A549 (cell line): ENCODE measurements at regions not wholly inside any gene's neighbourhood (a gene's known extent, or its start where the extent isn't known, plus 50 kb on each side); places are given as distances from the start of the nearest gene placed in this dataset.

Source experiments
- ATAC-seq, 2 experiments: fragments of 200-7000 bp in 1 of 2; fragments of >200 bp in 1 of 2; cut with Nextera tagmentation in 1 of 2; cut with Tn5 transposase in 1 of 2; 3 replicates each; pipeline versions ENCODE4 v1.8.0 to v1.9.1; 2018 to 2020; ENCODE audit warnings: mild to moderate bottlenecking in 1 of 2, moderate library complexity in 1 of 2
- CTCF ChIA-PET: fragments of 300-600 bp; sonication (Branson Sonifier 250); formaldehyde crosslinking; extraction: SDS; loops from one replicate; lab custom pipeline; 2021; ENCODE audit warnings: antibody characterized with exemption, inconsistent platforms; lab: Yijun Ruan, JAX
- POLR2A ChIA-PET: fragments of 350-600 bp; formaldehyde crosslinking; extraction: SDS; loops from one replicate; lab custom pipeline; 2021; ENCODE audit warnings: antibody characterized with exemption, inconsistent platforms; lab: Yijun Ruan, JAX
- DNase-seq, 2 experiments: peaks; one replicate each; pipeline versions ENCODE4 v3.0.0 to v3.0.0-alpha.2; 2011 to 2016; ENCODE audit warnings: low read depth in 1 of 2, low spot score in 1 of 2
- FAIRE-seq: peaks from 2 replicates; lab custom pipeline; 2011; peaks lifted over from hg19 to GRCh38; lab: Jason Lieb, UNC
- H3K27ac ChIP-seq, 2 experiments: fragments of >200 bp; sonication (Bioruptor Twin); formaldehyde crosslinking; 3 replicates each; pipeline ENCODE4 v1.5.1; 2016 to 2017
- H3K4me1 ChIP-seq: fragments of >200 bp; sonication (Bioruptor Twin); formaldehyde crosslinking; 3 replicates; pipeline ENCODE4 v1.6.1; 2016
- H3K4me2 ChIP-seq: fragments of >200 bp; sonication (Bioruptor Twin); formaldehyde crosslinking; 3 replicates; pipeline ENCODE4 v1.6.1; 2016
- H3K4me3 ChIP-seq: fragments of >200 bp; sonication (Bioruptor Twin); formaldehyde crosslinking; 3 replicates; pipeline ENCODE4 v1.5.1; 2016
- H3K9me3 ChIP-seq: fragments of >200 bp; sonication (Bioruptor Twin); formaldehyde crosslinking; 3 replicates; pipeline ENCODE4 v1.6.1; 2016
- CHD2 ChIP-seq: fragments of 150-350 bp; IDR thresholded peaks from 2 replicates; pipeline ENCODE4 v1.6.1; 2014; ENCODE audit warnings: low read length; ENCODE audit not compliant: partially characterized antibody
- EHF ChIP-seq: fragments of 250-450 bp; sonication (Bioruptor Pico); IDR thresholded peaks from 2 replicates; pipeline ENCODE4 v1.5.0; 2020; ENCODE audit warnings: mild to moderate bottlenecking
- EP300 ChIP-seq, 2 experiments: fragments of >200 bp; sonication (Bioruptor Twin); formaldehyde crosslinking; IDR thresholded peaks; 2 replicates in 1 of 2; 3 replicates in 1 of 2; pipeline ENCODE4 v1.6.1; 2016 to 2017
- ESRRA ChIP-seq: fragments of 150-350 bp; IDR thresholded peaks from 2 replicates; pipeline ENCODE4 v1.6.1; 2014; ENCODE audit warnings: mild to moderate bottlenecking, low read length, borderline replicate concordance
- FOSB ChIP-seq: fragments of 250-450 bp; sonication (Bioruptor Pico); IDR thresholded peaks from 2 replicates; pipeline ENCODE4 v1.5.0; 2020; ENCODE audit warnings: mild to moderate bottlenecking, moderate library complexity
- HOXB5 ChIP-seq: fragments of 250-450 bp; sonication (Bioruptor Pico); IDR thresholded peaks from 2 replicates; pipeline ENCODE4 v1.5.0; 2020; ENCODE audit warnings: mild to moderate bottlenecking, moderate library complexity
- KDM1A ChIP-seq: fragments of 200-600 bp; sonication (generic); IDR thresholded peaks from 2 replicates; pipeline ENCODE4 v1.6.1; 2016; ENCODE audit warnings: low read depth, mild to moderate bottlenecking
- NPAS2 ChIP-seq: fragments of 250-450 bp; sonication (Bioruptor Pico); IDR thresholded peaks from 2 replicates; pipeline ENCODE4 v1.8.0; 2022; ENCODE audit warnings: mild to moderate bottlenecking, moderate library complexity, borderline replicate concordance
- POLR2A ChIP-seq: IDR thresholded peaks from 2 replicates; pipeline ENCODE4 v1.6.1; 2012; ENCODE audit warnings: mild to moderate bottlenecking, low read length
- RAD21 ChIP-seq, 2 experiments: fragments of >200 bp in 1 of 2; sonication (Bioruptor Twin) in 1 of 2; formaldehyde crosslinking in 1 of 2; IDR thresholded peaks in 1 of 2; conservative IDR thresholded peaks in 1 of 2; 2 replicates in 1 of 2; 3 replicates in 1 of 2; pipeline ENCODE4 v1.6.1; 2012 to 2018; ENCODE audit warnings: inconsistent platforms in 1 of 2
- RARB ChIP-seq: fragments of 250-450 bp; sonication (Bioruptor Pico); IDR thresholded peaks from 2 replicates; pipeline ENCODE4 v1.8.0; 2021; ENCODE audit warnings: mild to moderate bottlenecking, moderate library complexity
- RCOR1 ChIP-seq: fragments of 150-350 bp; IDR thresholded peaks from 2 replicates; pipeline ENCODE4 v1.6.1; 2014; ENCODE audit warnings: antibody characterized with exemption, low read length, low read depth
- RFX5 ChIP-seq: fragments of 450-650 bp; IDR thresholded peaks from 2 replicates; pipeline ENCODE4 v1.7.1; 2014; ENCODE audit warnings: antibody characterized with exemption, mild to moderate bottlenecking, moderate library complexity
- SMC3 ChIP-seq: fragments of >200 bp; sonication (Bioruptor Twin); formaldehyde crosslinking; IDR thresholded peaks from 3 replicates; pipeline ENCODE4 v1.6.1; 2018; ENCODE audit warnings: inconsistent platforms
- TFCP2L1 ChIP-seq: fragments of 250-450 bp; sonication (Bioruptor Pico); IDR thresholded peaks from 2 replicates; pipeline ENCODE4 v1.5.0; 2021; ENCODE audit warnings: mild to moderate bottlenecking
- TP53 ChIP-seq: fragments of 250-450 bp; sonication (Bioruptor Pico); IDR thresholded peaks from 2 replicates; pipeline ENCODE4 v1.5.0; 2021; ENCODE audit warnings: mild to moderate bottlenecking, moderate library complexity
- ZFP36 ChIP-seq: fragments of 450-650 bp; IDR thresholded peaks from 2 replicates; pipeline ENCODE4 v1.6.1; 2014; ENCODE audit warnings: borderline replicate concordance; ENCODE audit not compliant: partially characterized antibody
- ZSCAN20 ChIP-seq: fragments of 250-450 bp; sonication (Bioruptor Pico); IDR thresholded peaks from 2 replicates; pipeline ENCODE4 v1.8.0; 2022; ENCODE audit warnings: mild to moderate bottlenecking, moderate library complexity
- WGBS: methylation state at CpG from one replicate; pipeline ENCODE4 v1.1.6; 2017; ENCODE audit errors: missing lambda C conversion rate; 5-methylcytosine and 5-hydroxymethylcytosine counted together
- TF ChIP-seq, protein P1 (sequence below): fragments of 250-450 bp; sonication (Bioruptor Pico); IDR thresholded peaks from 2 replicates; pipeline ENCODE4 v1.5.0; 2021; ENCODE audit warnings: mild to moderate bottlenecking, moderate library complexity, borderline replicate concordance
- TF ChIP-seq, protein P2 (sequence below): IDR thresholded peaks from 2 replicates; pipeline ENCODE4 v1.6.1; 2012
- TF ChIP-seq, protein P3 (sequence below): fragments of 450-650 bp; IDR thresholded peaks from 2 replicates; pipeline ENCODE4 v1.6.1; 2014; ENCODE audit warnings: antibody characterized with exemption
- TF ChIP-seq, protein P4 (sequence below): fragments of >200 bp; sonication (Bioruptor Twin); formaldehyde crosslinking; IDR thresholded peaks from 3 replicates; pipeline ENCODE4 v1.6.1; 2016
- TF ChIP-seq, protein P5 (sequence below): fragments of 250-450 bp; sonication (Bioruptor Pico); IDR thresholded peaks from 2 replicates; pipeline ENCODE4 v1.5.0; 2020; ENCODE audit warnings: low read depth, mild to moderate bottlenecking, moderate library complexity
- TF ChIP-seq, protein P6 (sequence below): IDR thresholded peaks from 2 replicates; pipeline ENCODE4 v1.6.1; 2012; ENCODE audit warnings: low read depth, borderline replicate concordance

DNA sequence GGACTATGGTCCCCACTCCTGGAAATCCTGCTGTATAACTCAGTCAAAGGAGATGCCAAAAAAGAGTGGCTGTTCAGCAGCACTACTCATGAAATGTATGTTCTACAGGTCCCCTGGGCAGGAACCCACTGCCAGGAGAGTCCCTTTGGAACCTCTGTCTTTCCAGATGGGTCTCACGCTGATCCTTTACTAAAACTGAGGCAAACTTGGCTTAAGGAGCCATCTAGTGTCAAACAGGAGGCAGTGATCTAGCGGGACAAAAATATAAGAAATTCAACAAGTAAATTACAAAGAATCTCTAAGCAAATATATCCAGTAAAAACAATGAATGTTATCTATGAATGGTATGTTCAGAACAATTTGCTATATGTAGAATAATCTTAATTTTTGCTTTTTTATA, 80.5 kb upstream of the PRMT6 start (continued):
- TF ChIP-seq, protein P1, sequence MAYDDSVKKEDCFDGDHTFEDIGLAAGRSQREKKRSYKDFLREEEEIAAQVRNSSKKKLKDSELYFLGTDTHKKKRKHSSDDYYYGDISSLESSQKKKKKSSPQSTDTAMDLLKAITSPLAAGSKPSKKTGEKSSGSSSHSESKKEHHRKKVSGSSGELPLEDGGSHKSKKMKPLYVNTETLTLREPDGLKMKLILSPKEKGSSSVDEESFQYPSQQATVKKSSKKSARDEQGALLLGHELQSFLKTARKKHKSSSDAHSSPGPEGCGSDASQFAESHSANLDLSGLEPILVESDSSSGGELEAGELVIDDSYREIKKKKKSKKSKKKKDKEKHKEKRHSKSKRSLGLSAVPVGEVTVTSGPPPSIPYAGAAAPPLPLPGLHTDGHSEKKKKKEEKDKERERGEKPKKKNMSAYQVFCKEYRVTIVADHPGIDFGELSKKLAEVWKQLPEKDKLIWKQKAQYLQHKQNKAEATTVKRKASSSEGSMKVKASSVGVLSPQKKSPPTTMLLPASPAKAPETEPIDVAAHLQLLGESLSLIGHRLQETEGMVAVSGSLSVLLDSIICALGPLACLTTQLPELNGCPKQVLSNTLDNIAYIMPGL (CRISPR knock-in tag), result no peak
- TF ChIP-seq RFX5, result no peak
- no peak for TF ChIP-seq SMC3

DNA sequence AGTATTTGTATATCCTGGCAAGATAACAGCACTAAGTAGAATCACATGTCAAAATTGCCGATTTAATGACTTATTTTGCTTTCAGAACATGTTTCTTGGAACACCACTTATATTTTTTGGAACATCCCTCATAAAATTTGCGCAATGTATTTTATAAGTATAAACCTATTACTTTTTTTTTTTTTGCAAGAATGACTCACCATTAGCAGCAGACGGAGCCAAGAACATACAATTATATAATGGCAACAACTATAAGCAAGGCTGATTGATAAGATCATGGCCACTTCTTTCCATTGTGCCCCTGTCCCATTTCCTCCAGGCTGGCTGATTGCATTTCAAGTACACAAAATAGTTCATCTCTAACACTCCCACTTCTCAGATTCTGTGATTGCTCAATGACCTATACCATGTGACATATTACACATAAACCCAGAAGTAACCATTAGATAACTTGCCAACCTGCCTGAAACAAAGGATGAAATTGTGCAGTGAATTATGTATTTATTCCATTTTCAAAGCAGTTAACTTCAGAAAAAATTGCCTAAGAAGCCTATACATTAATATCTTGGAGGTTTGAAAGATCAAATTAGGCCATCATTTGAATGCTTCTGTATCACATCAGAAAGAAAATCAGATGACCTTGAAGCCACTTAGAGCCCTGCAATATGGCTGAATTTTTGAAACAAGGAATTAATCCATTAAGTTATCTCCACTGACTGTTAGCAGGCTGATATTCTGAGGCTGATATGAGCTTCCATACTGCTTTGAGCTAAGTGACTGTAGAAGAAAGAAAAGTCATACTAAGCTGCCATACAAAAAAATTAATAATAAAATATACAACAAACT, 77.8 kb upstream of the PRMT6 start:
- TF ChIP-seq CHD2, result no peak
- TF ChIP-seq FOSB (CRISPR knock-in tag), result no peak
- TF ChIP-seq, protein P2, sequence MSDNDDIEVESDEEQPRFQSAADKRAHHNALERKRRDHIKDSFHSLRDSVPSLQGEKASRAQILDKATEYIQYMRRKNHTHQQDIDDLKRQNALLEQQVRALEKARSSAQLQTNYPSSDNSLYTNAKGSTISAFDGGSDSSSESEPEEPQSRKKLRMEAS, result no peak
- no peak for TF ChIP-seq TP53 (CRISPR knock-in tag)
- H3K4me3 ChIP-seq, result no peak overlapping the region
- ChIA-PET POLR2A (no interaction called here), CTCF (interaction anchor here (0.6 kb wide), 1 partner anchor 633 kb away, joined by 3 read pairs; no protein-coding TSS in a partner anchor)
- FAIRE-seq (no peak), ATAC-seq (no peak), DNase-seq (no peak)
- H3K4me1 ChIP-seq, result no peaks in the 10 kb centered on the region
- WGBS, result 2% methylated on average over 3 of the region's 3 CpGs
- H3K27ac ChIP-seq, result no peak overlapping the region
- no peaks in the 10 kb centered on the region for H3K9me3 ChIP-seq
- H3K4me2 ChIP-seq, result no peak overlapping the region

DNA sequence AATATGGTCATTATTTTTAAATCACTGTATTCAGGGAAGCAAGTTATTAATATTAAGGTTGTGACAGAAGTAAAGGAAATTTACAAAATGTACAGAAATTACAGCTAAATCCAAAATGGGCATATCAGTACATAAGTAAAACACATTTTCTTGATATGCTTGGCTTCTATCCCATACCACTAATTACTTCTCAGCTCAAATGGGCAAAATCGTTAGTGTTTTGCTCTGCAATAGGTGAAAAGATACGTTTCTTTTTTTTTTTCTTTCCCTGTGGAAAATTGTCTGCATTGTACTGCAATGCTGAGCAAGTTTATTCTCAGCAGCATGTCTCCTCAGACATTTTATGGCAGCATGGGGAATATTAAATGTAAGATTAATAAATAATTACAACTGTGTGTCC, 77.1 kb upstream of the PRMT6 start:
- H3K27ac ChIP-seq, result no peak overlapping the region
- ChIA-PET POLR2A (no interaction called here), CTCF (interaction anchor here (0.6 kb wide), 1 partner anchor 634 kb away, joined by 3 read pairs; no protein-coding TSS in a partner anchor)
- DNase-seq (no peak), FAIRE-seq (no peak), ATAC-seq (no peak)
- H3K4me1 ChIP-seq, result no peaks in the 10 kb centered on the region
- TF ChIP-seq, protein P3, sequence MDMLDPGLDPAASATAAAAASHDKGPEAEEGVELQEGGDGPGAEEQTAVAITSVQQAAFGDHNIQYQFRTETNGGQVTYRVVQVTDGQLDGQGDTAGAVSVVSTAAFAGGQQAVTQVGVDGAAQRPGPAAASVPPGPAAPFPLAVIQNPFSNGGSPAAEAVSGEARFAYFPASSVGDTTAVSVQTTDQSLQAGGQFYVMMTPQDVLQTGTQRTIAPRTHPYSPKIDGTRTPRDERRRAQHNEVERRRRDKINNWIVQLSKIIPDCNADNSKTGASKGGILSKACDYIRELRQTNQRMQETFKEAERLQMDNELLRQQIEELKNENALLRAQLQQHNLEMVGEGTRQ, result no peak
- TF ChIP-seq RCOR1, result no peak
- TF ChIP-seq ZFP36, result no peak
- no peak for TF ChIP-seq KDM1A
- no peak for TF ChIP-seq TFCP2L1 (CRISPR knock-in tag)
- TF ChIP-seq EHF, result no peak
- TF ChIP-seq, protein P4, sequence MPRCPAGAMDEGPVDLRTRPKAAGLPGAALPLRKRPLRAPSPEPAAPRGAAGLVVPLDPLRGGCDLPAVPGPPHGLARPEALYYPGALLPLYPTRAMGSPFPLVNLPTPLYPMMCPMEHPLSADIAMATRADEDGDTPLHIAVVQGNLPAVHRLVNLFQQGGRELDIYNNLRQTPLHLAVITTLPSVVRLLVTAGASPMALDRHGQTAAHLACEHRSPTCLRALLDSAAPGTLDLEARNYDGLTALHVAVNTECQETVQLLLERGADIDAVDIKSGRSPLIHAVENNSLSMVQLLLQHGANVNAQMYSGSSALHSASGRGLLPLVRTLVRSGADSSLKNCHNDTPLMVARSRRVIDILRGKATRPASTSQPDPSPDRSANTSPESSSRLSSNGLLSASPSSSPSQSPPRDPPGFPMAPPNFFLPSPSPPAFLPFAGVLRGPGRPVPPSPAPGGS, result no peak
- no peak for TF ChIP-seq HOXB5
- no peak for TF ChIP-seq EP300 (IDR thresholded peaks at IDR 0.05)
- no peak overlapping the region for H3K4me3 ChIP-seq
- H3K4me2 ChIP-seq, result no peak overlapping the region
- 2% methylated on average over 2 of the region's 2 CpGs for WGBS
- H3K9me3 ChIP-seq, result no peaks in the 10 kb centered on the region

DNA sequence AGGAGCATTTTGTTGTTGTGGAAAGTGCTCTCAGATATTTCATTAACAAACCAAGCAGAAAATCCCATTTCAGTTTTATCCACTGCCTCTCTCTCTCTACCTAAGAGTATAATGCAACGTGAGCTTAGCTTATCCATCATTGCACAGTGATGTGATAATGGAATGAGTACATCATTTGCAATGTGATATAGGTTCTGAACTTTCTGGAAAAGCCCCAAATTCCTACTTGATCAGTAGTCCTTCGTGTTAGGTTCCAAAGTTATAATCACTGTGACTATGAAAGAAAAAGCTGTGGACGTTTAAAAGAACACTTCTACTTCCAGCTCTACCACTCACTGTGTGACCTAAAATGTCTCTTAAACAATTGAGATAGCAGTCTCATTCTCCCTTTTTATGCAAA, 76.4 kb upstream of the PRMT6 start:
- H3K4me1 ChIP-seq, result no peaks in the 10 kb centered on the region
- CTCF ChIA-PET, result no interaction called here
- no peak for ATAC-seq
- WGBS, result 2% methylated on average over 3 of the region's 3 CpGs
- POLR2A ChIA-PET, result no interaction called here
- FAIRE-seq, result no peak
- no peak for DNase-seq
- no peak for TF ChIP-seq POLR2A
- TF ChIP-seq RFX5, result no peak
- TF ChIP-seq, protein P5, sequence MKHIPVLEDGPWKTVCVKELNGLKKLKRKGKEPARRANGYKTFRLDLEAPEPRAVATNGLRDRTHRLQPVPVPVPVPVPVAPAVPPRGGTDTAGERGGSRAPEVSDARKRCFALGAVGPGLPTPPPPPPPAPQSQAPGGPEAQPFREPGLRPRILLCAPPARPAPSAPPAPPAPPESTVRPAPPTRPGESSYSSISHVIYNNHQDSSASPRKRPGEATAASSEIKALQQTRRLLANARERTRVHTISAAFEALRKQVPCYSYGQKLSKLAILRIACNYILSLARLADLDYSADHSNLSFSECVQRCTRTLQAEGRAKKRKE (CRISPR knock-in tag), result no peak
- TF ChIP-seq ZSCAN20 (CRISPR knock-in tag), result no peak
- TF ChIP-seq, protein P4, result no peak
- no peak for TF ChIP-seq RARB (CRISPR knock-in tag)
- TF ChIP-seq RAD21 (conservative IDR thresholded peaks at IDR 0.05 in 1 of 2, IDR thresholded peaks at IDR 0.05 in 1 of 2), result no peak
- no peak for TF ChIP-seq ESRRA
- no peak for TF ChIP-seq FOSB (CRISPR knock-in tag)
- TF ChIP-seq, protein P6, sequence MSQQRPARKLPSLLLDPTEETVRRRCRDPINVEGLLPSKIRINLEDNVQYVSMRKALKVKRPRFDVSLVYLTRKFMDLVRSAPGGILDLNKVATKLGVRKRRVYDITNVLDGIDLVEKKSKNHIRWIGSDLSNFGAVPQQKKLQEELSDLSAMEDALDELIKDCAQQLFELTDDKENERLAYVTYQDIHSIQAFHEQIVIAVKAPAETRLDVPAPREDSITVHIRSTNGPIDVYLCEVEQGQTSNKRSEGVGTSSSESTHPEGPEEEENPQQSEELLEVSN, result no peak
- no peak for TF ChIP-seq TFCP2L1 (CRISPR knock-in tag)
- TF ChIP-seq NPAS2 (CRISPR knock-in tag), result no peak
- TF ChIP-seq, all 56 proteins: peak for 0
- no peak overlapping the region for H3K27ac ChIP-seq
- no peaks in the 10 kb centered on the region for H3K9me3 ChIP-seq
- H3K4me2 ChIP-seq, result no peak overlapping the region
- no peak overlapping the region for H3K4me3 ChIP-seq
